Inferior parietal cortex (tissue), 1 donor: ENCODE measurements at regions not wholly inside any gene's neighbourhood (a gene's known extent, or its start where the extent isn't known, plus 50 kb on each side); places are given as distances from the start of the nearest gene placed in this dataset.
A peak's percentile ranks its signal among the peaks of the same experiment; 100 is the strongest.

Experiments
- DNase-seq: peaks from one replicate; pipeline ENCODE4 v3.0.0-alpha.2; 2016; ENCODE audit errors: extremely low spot score

- no peak for DNase-seq
Observed at GRCh38 chr12:113684908-113685782, 213.5 kb upstream of the LHX5 start.

GRCh38 chr12:113684053-113684907, 212.6 kb upstream of the LHX5 start:
- no peak for DNase-seq

GRCh38 chr12:113683574-113683973, 211.9 kb upstream of the LHX5 start:
- no peak for DNase-seq

- DNase-seq, result no peak
Observed at GRCh38 chr12:113680868-113681267, 209.2 kb upstream of the LHX5 start.

GRCh38 chr12:113678223-113679119, 206.8 kb upstream of the LHX5 start:
- no peak for DNase-seq

- no peak for DNase-seq
Observed at GRCh38 chr12:113676547-113676946, 204.9 kb upstream of the LHX5 start.

- DNase-seq, result no peak
Observed at GRCh38 chr12:113676117-113676516, 204.4 kb upstream of the LHX5 start.

GRCh38 chr12:113674996-113675395, 203.3 kb upstream of the LHX5 start:
- no peak for DNase-seq

- no peak for DNase-seq
Observed at GRCh38 chr12:113674302-113674701, 202.6 kb upstream of the LHX5 start.

- DNase-seq, result no peak
Observed at GRCh38 chr12:113673458-113674238, 202.0 kb upstream of the LHX5 start.

GRCh38 chr12:113670742-113671141, 199.1 kb upstream of the LHX5 start:
- no peak for DNase-seq

GRCh38 chr12:113667676-113668356, 196.1 kb upstream of the LHX5 start:
- DNase-seq, result no peak

GRCh38 chr12:113667095-113667494, 195.4 kb upstream of the LHX5 start:
- no peak for DNase-seq

GRCh38 chr12:113666223-113666622, 194.6 kb upstream of the LHX5 start:
- no peak for DNase-seq

GRCh38 chr12:113665457-113665856, 193.8 kb upstream of the LHX5 start:
- no peak for DNase-seq

GRCh38 chr12:113664224-113664681, 192.6 kb upstream of the LHX5 start:
- no peak for DNase-seq

- no peak for DNase-seq
Observed at GRCh38 chr12:113663396-113663795, 191.7 kb upstream of the LHX5 start.

GRCh38 chr12:113660936-113661335, 189.3 kb upstream of the LHX5 start:
- DNase-seq, result peak; percentile 25

GRCh38 chr12:113659416-113659815, 187.7 kb upstream of the LHX5 start:
- no peak for DNase-seq

GRCh38 chr12:113659015-113659414, 187.3 kb upstream of the LHX5 start:
- DNase-seq, result no peak
